Hepatocyte (in vitro differentiated cells): ENCODE measurements at regions not wholly inside any gene's neighbourhood (a gene's known extent, or its start where the extent isn't known, plus 50 kb on each side); places are given as distances from the start of the nearest gene placed in this dataset.

Source experiments
- EZH2 ChIP-seq: fragments of 200-600 bp; sonication (generic); IDR thresholded peaks from 2 replicates; pipeline ENCODE4 v1.6.1; 2016; ENCODE audit warnings: antibody characterized with exemption, mild to moderate bottlenecking, borderline replicate concordance
- EZH2phosphoT487 ChIP-seq: fragments of 200-600 bp; sonication (generic); IDR thresholded peaks from one replicate; pipeline ENCODE4 v1.6.1; 2018; ENCODE audit warnings: antibody characterized with exemption, mild to moderate bottlenecking, low read depth, moderate library complexity; ENCODE audit not compliant: unreplicated experiment, severe bottlenecking
- TF ChIP-seq, protein P1 (sequence below): fragments of 200-600 bp; sonication (generic); IDR thresholded peaks from 2 replicates; pipeline ENCODE4 v1.5.1; 2016; ENCODE audit warnings: antibody characterized with exemption, mild to moderate bottlenecking; ENCODE audit not compliant: poor library complexity

GRCh38 chr9:127558581-127559246, 53.4 kb upstream of the STXBP1 start:
- TF ChIP-seq, protein P1, sequence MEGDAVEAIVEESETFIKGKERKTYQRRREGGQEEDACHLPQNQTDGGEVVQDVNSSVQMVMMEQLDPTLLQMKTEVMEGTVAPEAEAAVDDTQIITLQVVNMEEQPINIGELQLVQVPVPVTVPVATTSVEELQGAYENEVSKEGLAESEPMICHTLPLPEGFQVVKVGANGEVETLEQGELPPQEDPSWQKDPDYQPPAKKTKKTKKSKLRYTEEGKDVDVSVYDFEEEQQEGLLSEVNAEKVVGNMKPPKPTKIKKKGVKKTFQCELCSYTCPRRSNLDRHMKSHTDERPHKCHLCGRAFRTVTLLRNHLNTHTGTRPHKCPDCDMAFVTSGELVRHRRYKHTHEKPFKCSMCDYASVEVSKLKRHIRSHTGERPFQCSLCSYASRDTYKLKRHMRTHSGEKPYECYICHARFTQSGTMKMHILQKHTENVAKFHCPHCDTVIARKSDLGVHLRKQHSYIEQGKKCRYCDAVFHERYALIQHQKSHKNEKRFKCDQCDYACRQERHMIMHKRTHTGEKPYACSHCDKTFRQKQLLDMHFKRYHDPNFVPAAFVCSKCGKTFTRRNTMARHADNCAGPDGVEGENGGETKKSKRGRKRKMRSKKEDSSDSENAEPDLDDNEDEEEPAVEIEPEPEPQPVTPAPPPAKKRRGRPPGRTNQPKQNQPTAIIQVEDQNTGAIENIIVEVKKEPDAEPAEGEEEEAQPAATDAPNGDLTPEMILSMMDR = no peak
- no peak for TF ChIP-seq EZH2phosphoT487
- no peak for TF ChIP-seq EZH2
